Brain microvascular endothelial cell (primary cell): ENCODE measurements at regions not wholly inside any gene's neighbourhood (a gene's known extent, or its start where the extent isn't known, plus 50 kb on each side); places are given as distances from the start of the nearest gene placed in this dataset.

ENCODE experiments used
- DNase-seq: peaks from one replicate; pipeline ENCODE4 v3.0.0-alpha.2; 2020
- H3K27ac ChIP-seq: fragments of 250-450 bp; sonication (Bioruptor Pico); 2 replicates; pipeline ENCODE4 v1.5.1; 2020; ENCODE audit warnings: mild to moderate bottlenecking, moderate library complexity
- H3K27me3 ChIP-seq: fragments of 250-450 bp; sonication (Bioruptor Pico); replicated peaks from 2 replicates; pipeline ENCODE4 v1.5.1; 2020; ENCODE audit warnings: mild to moderate bottlenecking
- H3K36me3 ChIP-seq: fragments of 250-450 bp; sonication (Bioruptor Pico); replicated peaks from 2 replicates; pipeline ENCODE4 v1.5.1; 2020; ENCODE audit warnings: mild to moderate bottlenecking
- H3K4me3 ChIP-seq: 2 replicates; pipeline ENCODE4 v1.5.1; 2011; ENCODE audit warnings: low read depth, mild to moderate bottlenecking, control low read depth, low read length, moderate library complexity
- CTCF ChIP-seq: IDR thresholded peaks from 2 replicates; pipeline ENCODE4 v1.5.1; 2011; ENCODE audit warnings: low read depth, mild to moderate bottlenecking, moderate library complexity, low read length, control low read depth, inconsistent platforms; ENCODE audit errors: missing control alignments
- in situ Hi-C: cut with HindIII; loops from 2 replicates; pipeline ENCODE4 v1.10.0; 2017; ENCODE audit warnings: low sequenced_read_pairs, low pct_ligation_motif_present

DNA sequence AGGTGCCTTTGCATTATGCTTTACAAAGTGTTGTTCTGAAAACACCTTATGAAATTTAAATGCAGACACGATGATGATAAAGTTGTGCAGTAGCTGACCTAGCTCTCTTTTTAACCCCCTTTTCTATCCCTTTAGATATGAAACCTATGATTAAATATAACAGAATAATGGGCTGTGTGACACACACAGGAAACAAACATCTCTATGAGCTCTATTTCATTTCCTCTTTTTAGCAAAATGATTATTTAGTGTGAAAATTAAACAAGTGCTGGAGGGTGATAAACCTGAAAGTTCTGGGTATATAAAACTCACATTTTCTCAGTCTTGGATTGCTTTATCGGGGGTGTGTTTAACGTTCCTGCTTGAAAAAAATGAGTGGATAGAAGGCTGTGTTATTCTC, 1310.5 kb upstream of the CELF2 start:
- TF ChIP-seq CTCF: no peak
- no peak for DNase-seq
- H3K27ac ChIP-seq: no peak overlapping the region
- H3K4me3 ChIP-seq: no peak overlapping the region
- in situ Hi-C loops: no loop called here
- H3K27me3 ChIP-seq: no peaks in the 10 kb centered on the region
- H3K36me3 ChIP-seq: no peaks in the 10 kb centered on the region

- in situ Hi-C loops: no loop called here
These were observed 1307.8 kb upstream of the CELF2 start for GRCh38 chr10:9709849-9710248.

DNA sequence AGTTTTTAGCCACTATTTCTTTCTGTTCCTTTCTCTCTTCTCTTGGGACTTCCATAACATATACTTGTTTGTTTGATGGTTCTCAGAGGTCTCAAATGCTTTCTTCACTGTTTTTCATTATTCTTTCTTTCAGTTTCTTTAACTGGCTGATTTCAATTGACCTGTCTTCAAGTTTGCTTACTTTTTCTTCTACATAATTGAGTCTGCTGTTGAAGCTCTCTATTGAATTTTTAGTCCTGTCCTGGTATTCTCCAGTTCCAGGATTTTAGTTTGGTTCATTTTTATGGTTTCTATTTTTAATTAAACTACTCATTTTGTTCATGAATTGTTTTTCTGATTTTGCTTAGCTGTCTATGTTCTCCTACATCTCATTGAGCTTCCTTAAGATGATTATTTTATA, 1305.3 kb upstream of the CELF2 start:
- no peaks in the 10 kb centered on the region for H3K27me3 ChIP-seq
- no peak overlapping the region for H3K4me3 ChIP-seq
- no peak for TF ChIP-seq CTCF
- H3K27ac ChIP-seq: no peak overlapping the region
- in situ Hi-C loops: no loop called here
- DNase-seq: no peak
- no peaks in the 10 kb centered on the region for H3K36me3 ChIP-seq

More at GRCh38 chr10:9709849-9710248, 1307.8 kb upstream of the CELF2 start:
- Histone ChIP-seq H3K4me3 (no peak overlapping the region), H3K27ac (no peak overlapping the region), H3K27me3 (no peaks in the 10 kb centered on the region), H3K36me3 (no peaks in the 10 kb centered on the region)
- no peak for DNase-seq
- TF ChIP-seq CTCF: no peak

- Histone ChIP-seq H3K27me3 (no peaks in the 10 kb centered on the region), H3K4me3 (no peak overlapping the region), H3K27ac (no peak overlapping the region), H3K36me3 (no peaks in the 10 kb centered on the region)
- in situ Hi-C loops: no loop called here
- DNase-seq: no peak
- TF ChIP-seq CTCF: no peak
These were observed 1298.4 kb upstream of the CELF2 start for GRCh38 chr10:9719246-9719645.

GRCh38 chr10:9733766-9734165, 1283.9 kb upstream of the CELF2 start:
- in situ Hi-C loops: no loop called here
- H3K27me3 ChIP-seq: no peaks in the 10 kb centered on the region
- H3K4me3 ChIP-seq: no peak overlapping the region
- no peak for TF ChIP-seq CTCF
- H3K27ac ChIP-seq: no peak overlapping the region
- no peaks in the 10 kb centered on the region for H3K36me3 ChIP-seq
- no peak for DNase-seq

DNA sequence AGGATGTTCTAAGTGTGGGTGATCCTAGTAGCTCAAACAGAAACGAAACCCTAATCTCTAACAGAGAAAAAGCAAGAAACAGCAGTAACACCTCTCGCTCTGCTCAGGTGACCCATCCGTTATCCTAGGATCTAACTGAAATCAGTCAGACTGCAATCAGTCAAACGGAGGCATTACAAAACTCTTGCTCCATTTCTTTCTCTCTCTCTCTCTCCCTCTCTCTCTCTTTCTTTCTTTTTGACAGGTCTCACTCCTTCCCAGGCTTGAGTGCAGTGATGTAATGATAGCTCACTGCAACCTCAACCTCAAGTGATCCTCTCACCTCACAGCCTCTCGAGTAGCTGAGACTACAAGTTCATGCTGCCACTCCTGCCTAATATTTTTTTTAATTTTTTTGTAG, 1283.5 kb upstream of the CELF2 start:
- H3K27ac ChIP-seq: no peak overlapping the region
- H3K27me3 ChIP-seq: no peaks in the 10 kb centered on the region
- DNase-seq: no peak
- in situ Hi-C loops: no loop called here
- H3K4me3 ChIP-seq: no peak overlapping the region
- H3K36me3 ChIP-seq: no peaks in the 10 kb centered on the region
- no peak for TF ChIP-seq CTCF
